ENCODE measurements at regions not wholly inside any gene's neighbourhood (a gene's known extent, or its start where the extent isn't known, plus 50 kb on each side); places are given as distances from the start of the nearest gene placed in this dataset.

DNA sequence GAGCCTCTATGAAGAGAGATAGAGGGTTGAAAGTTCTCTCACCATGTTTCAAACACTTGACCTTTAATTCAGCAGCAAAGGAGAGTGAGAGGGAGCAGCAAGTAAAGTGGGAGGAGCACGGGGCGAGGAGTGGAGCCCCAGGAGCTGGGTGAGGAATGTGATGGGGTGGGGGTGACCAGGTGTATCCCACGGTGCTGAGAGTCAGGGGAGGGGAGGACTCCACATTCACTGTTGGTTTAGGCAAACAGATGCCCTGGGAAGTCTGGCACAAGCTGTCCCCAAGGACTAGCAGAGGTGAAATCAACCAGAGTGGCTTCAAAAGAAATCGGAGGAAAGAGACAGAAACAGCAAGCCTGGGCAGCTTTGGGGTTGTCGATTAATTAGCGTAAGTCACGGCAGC, 101.8 kb upstream of the PITRM1 start:
- TF ChIP-seq, protein P1, sequence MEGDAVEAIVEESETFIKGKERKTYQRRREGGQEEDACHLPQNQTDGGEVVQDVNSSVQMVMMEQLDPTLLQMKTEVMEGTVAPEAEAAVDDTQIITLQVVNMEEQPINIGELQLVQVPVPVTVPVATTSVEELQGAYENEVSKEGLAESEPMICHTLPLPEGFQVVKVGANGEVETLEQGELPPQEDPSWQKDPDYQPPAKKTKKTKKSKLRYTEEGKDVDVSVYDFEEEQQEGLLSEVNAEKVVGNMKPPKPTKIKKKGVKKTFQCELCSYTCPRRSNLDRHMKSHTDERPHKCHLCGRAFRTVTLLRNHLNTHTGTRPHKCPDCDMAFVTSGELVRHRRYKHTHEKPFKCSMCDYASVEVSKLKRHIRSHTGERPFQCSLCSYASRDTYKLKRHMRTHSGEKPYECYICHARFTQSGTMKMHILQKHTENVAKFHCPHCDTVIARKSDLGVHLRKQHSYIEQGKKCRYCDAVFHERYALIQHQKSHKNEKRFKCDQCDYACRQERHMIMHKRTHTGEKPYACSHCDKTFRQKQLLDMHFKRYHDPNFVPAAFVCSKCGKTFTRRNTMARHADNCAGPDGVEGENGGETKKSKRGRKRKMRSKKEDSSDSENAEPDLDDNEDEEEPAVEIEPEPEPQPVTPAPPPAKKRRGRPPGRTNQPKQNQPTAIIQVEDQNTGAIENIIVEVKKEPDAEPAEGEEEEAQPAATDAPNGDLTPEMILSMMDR (conservative IDR thresholded peaks at IDR 0.05; ENCODE audit: low read length), result no peak
- TF ChIP-seq EZH2phosphoT487 (IDR thresholded peaks at IDR 0.05; ENCODE audit: borderline replicate concordance), result no peak
